Hepatocyte (in vitro differentiated cells): ENCODE measurements at regions not wholly inside any gene's neighbourhood (a gene's known extent, or its start where the extent isn't known, plus 50 kb on each side); places are given as distances from the start of the nearest gene placed in this dataset.

Experiments
- EZH2 ChIP-seq: fragments of 200-600 bp; sonication (generic); IDR thresholded peaks from 2 replicates; pipeline ENCODE4 v1.6.1; 2016; ENCODE audit warnings: antibody characterized with exemption, mild to moderate bottlenecking, borderline replicate concordance
- TF ChIP-seq, protein P1 (sequence below): fragments of 200-600 bp; sonication (generic); IDR thresholded peaks from 2 replicates; pipeline ENCODE4 v1.5.1; 2016; ENCODE audit warnings: antibody characterized with exemption, mild to moderate bottlenecking; ENCODE audit not compliant: poor library complexity

DNA sequence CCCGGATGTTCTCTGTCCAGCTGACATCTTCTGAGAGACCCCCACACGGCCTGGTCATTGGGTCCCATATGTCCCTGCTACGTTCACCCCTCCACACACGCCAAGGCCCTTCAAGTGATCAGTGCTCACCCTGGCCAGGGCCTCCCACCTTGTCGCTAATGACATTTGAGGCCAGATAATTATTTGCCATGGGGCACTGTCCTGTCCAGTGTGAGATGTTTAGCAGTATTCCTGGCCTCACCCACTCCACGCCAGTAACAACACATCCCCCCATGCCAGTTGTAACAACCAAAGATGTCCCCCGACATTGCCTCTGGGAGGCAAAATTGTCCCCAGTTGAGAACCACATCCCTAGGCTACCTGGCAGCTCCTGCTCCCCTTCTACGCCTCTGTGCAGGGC lies 49.9 kb upstream of the NANOS1 start:
- TF ChIP-seq, protein P1, sequence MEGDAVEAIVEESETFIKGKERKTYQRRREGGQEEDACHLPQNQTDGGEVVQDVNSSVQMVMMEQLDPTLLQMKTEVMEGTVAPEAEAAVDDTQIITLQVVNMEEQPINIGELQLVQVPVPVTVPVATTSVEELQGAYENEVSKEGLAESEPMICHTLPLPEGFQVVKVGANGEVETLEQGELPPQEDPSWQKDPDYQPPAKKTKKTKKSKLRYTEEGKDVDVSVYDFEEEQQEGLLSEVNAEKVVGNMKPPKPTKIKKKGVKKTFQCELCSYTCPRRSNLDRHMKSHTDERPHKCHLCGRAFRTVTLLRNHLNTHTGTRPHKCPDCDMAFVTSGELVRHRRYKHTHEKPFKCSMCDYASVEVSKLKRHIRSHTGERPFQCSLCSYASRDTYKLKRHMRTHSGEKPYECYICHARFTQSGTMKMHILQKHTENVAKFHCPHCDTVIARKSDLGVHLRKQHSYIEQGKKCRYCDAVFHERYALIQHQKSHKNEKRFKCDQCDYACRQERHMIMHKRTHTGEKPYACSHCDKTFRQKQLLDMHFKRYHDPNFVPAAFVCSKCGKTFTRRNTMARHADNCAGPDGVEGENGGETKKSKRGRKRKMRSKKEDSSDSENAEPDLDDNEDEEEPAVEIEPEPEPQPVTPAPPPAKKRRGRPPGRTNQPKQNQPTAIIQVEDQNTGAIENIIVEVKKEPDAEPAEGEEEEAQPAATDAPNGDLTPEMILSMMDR, result no peak
- no peak for TF ChIP-seq EZH2
